NCI-H1048 (cell line): ENCODE measurements at regions not wholly inside any gene's neighbourhood (a gene's known extent, or its start where the extent isn't known, plus 50 kb on each side); places are given as distances from the start of the nearest gene placed in this dataset.

Experiments used
- DNase-seq: peaks from one replicate; lab custom pipeline; 2025; lab: John Stamatoyannopoulos, UW

GRCh38 chr3:168459226-168459784, 363.6 kb upstream of the GOLIM4 start:
- no peak for DNase-seq

GRCh38 chr3:168457954-168458539, 362.3 kb upstream of the GOLIM4 start:
- DNase-seq: no peak

GRCh38 chr3:168455814-168456213, 360.1 kb upstream of the GOLIM4 start:
- no peak for DNase-seq

- no peak for DNase-seq
Measured at GRCh38 chr3:168453623-168454022, 357.9 kb upstream of the GOLIM4 start.

GRCh38 chr3:168443965-168444364, 348.2 kb upstream of the GOLIM4 start:
- no peak for DNase-seq

GRCh38 chr3:168442502-168442901, 346.8 kb upstream of the GOLIM4 start:
- DNase-seq: no peak

GRCh38 chr3:168436245-168436724, 340.6 kb upstream of the GOLIM4 start:
- DNase-seq: no peak

- DNase-seq: no peak
Measured at GRCh38 chr3:168431491-168431890, 335.8 kb upstream of the GOLIM4 start.

- DNase-seq: no peak
Measured at GRCh38 chr3:168427835-168428475, 332.2 kb upstream of the GOLIM4 start.

- DNase-seq: no peak
Measured at GRCh38 chr3:168427156-168427555, 331.4 kb upstream of the GOLIM4 start.

GRCh38 chr3:168425936-168426595, 330.3 kb upstream of the GOLIM4 start:
- DNase-seq: no peak

GRCh38 chr3:168424059-168424734, 328.5 kb upstream of the GOLIM4 start:
- no peak for DNase-seq

- no peak for DNase-seq
Measured at GRCh38 chr3:168422843-168423242, 327.1 kb upstream of the GOLIM4 start.

GRCh38 chr3:168419091-168419490, 323.4 kb upstream of the GOLIM4 start:
- no peak for DNase-seq

GRCh38 chr3:168417016-168417415, 321.3 kb upstream of the GOLIM4 start:
- DNase-seq: no peak

- DNase-seq: no peak
Measured at GRCh38 chr3:168416446-168416845, 320.7 kb upstream of the GOLIM4 start.

GRCh38 chr3:168414149-168414548, 318.4 kb upstream of the GOLIM4 start:
- DNase-seq: no peak

GRCh38 chr3:168407381-168407780, 311.7 kb upstream of the GOLIM4 start:
- no peak for DNase-seq

GRCh38 chr3:168405288-168405687, 309.6 kb upstream of the GOLIM4 start:
- DNase-seq: no peak

GRCh38 chr3:168398371-168399025, 302.8 kb upstream of the GOLIM4 start:
- DNase-seq: no peak

- no peak for DNase-seq
Measured at GRCh38 chr3:168396861-168397260, 301.1 kb upstream of the GOLIM4 start.

- no peak for DNase-seq
Measured at GRCh38 chr3:168395551-168395950, 299.8 kb upstream of the GOLIM4 start.
